Upper lobe of left lung (tissue), 6 donors: ENCODE measurements at regions not wholly inside any gene's neighbourhood (a gene's known extent, or its start where the extent isn't known, plus 50 kb on each side); places are given as distances from the start of the nearest gene placed in this dataset.

Experiments used
- ATAC-seq, 2 donors: fragments of 200-7000 bp; cut with Tn5 transposase; one replicate each; pipeline ENCODE4 v1.9.1; 2022; ENCODE audit warnings: mild to moderate bottlenecking in 2 of 2, moderate library complexity in 2 of 2; ENCODE audit not compliant: low FRiP score in 2 of 2
- DNase-seq, 2 donors: peaks; one replicate each; pipeline ENCODE4 v3.0.0-alpha.2; 2019 to 2020
- H3K27ac ChIP-seq, 4 donors: fragments of 200-600 bp; sonication (generic); one replicate each; pipeline ENCODE4 v1.5.1; 2016 to 2019
- H3K27me3 ChIP-seq, 4 donors: fragments of 200-600 bp; sonication (generic); one replicate each; pipeline ENCODE4 v1.5.1; 2017 to 2019
- H3K36me3 ChIP-seq, 4 donors: fragments of 200-600 bp; sonication (generic); one replicate each; pipeline ENCODE4 v1.5.1; 2016 to 2019
- H3K4me1 ChIP-seq, 4 donors: fragments of 200-600 bp; sonication (generic); one replicate each; pipeline ENCODE4 v1.5.1; 2018 to 2019
- H3K4me3 ChIP-seq, 4 donors: fragments of 200-600 bp; sonication (generic); one replicate each; pipeline ENCODE4 v1.5.1; 2017 to 2019; ENCODE audit warnings: mild to moderate bottlenecking in 2 of 4, moderate library complexity in 1 of 4
- H3K9me3 ChIP-seq, 4 donors: fragments of 200-600 bp; sonication (generic); one replicate each; pipeline ENCODE4 v1.5.1; 2018 to 2019
- CTCF ChIP-seq, 6 experiments: fragments of 450-650 bp in 4 of 6; fragments of 200-600 bp in 2 of 6; sonication (generic) in 2 of 6; IDR thresholded peaks; one replicate each; pipeline ENCODE4 v1.5.1; 2016 to 2019; ENCODE audit warnings: antibody characterized with exemption in 6 of 6
- EP300 ChIP-seq, 4 donors: sonication (generic); formaldehyde crosslinking; IDR thresholded peaks; one replicate each; pipeline ENCODE4 v1.5.1; 2017; ENCODE audit warnings: antibody characterized with exemption in 4 of 4, control low read depth in 2 of 4
- POLR2A ChIP-seq, 4 donors: fragments of 450-650 bp; IDR thresholded peaks; one replicate each; pipeline ENCODE4 v1.5.1; 2016 to 2017; ENCODE audit warnings: antibody characterized with exemption in 4 of 4, mild to moderate bottlenecking in 2 of 4
- POLR2AphosphoS5 ChIP-seq, 2 donors: sonication (generic); formaldehyde crosslinking; IDR thresholded peaks; one replicate each; pipeline ENCODE4 v1.5.1; 2017; ENCODE audit warnings: antibody characterized with exemption in 2 of 2
- WGBS, 2 donors: methylation state at CpG; one replicate each; pipeline ENCODE4 v1.1.5; 2017 to 2018; 5-methylcytosine and 5-hydroxymethylcytosine counted together
- donor health status: DM: no; HTN: no; CAD: no; lungs with moderate emphysema.
- donor health status: DM: no; HTN: yes; CAD: no; lungs with severe emphysema.

GRCh38 chr3:38916706-38917105, 100.7 kb upstream of the SCN10A start:
- WGBS, 2 donors: 78 to 90% methylated on average over 1 of the region's 1 CpG
- Histone ChIP-seq H3K27me3 (no peaks in the 10 kb centered on the region), H3K27ac (no peak overlapping the region), H3K36me3 (no peaks in the 10 kb centered on the region), H3K9me3 (no peaks in the 10 kb centered on the region), H3K4me1 (no peaks in the 10 kb centered on the region), H3K4me3 (no peak overlapping the region)
- TF ChIP-seq EP300 (IDR thresholded peaks at IDR 0.05): no peak
- TF ChIP-seq POLR2AphosphoS5 (IDR thresholded peaks at IDR 0.05): no peak
- TF ChIP-seq CTCF (IDR thresholded peaks at IDR 0.05): no peak
- TF ChIP-seq POLR2A (IDR thresholded peaks at IDR 0.05): no peak
- ATAC-seq (no peak), DNase-seq (no peak)

GRCh38 chr3:38907426-38907825, 91.4 kb upstream of the SCN10A start:
- H3K27me3 ChIP-seq: no peaks in the 10 kb centered on the region
- DNase-seq: no peak
- no peaks in the 10 kb centered on the region for H3K4me1 ChIP-seq
- no peaks in the 10 kb centered on the region for H3K9me3 ChIP-seq
- H3K4me3 ChIP-seq: no peak overlapping the region
- whole genome bisulfite sequencing, 2 donors: 64 to 69% methylated on average over 1 of the region's 1 CpG
- H3K27ac ChIP-seq: no peak overlapping the region
- no peak for ATAC-seq
- H3K36me3 ChIP-seq: no peaks in the 10 kb centered on the region
- TF ChIP-seq CTCF (IDR thresholded peaks at IDR 0.05) (no peak), EP300 (IDR thresholded peaks at IDR 0.05) (no peak), POLR2A (IDR thresholded peaks at IDR 0.05) (no peak), POLR2AphosphoS5 (IDR thresholded peaks at IDR 0.05) (no peak)

GRCh38 chr3:38890426-38890825, 74.4 kb upstream of the SCN10A start:
- WGBS, 2 donors: 79 to 83% methylated on average over 4 of the region's 4 CpGs
- Histone ChIP-seq H3K4me1 (no peaks in the 10 kb centered on the region), H3K27me3 (no peaks in the 10 kb centered on the region), H3K4me3 (no peak overlapping the region), H3K36me3 (no peaks in the 10 kb centered on the region), H3K27ac (no peak overlapping the region), H3K9me3 (no peaks in the 10 kb centered on the region)
- DNase-seq: no peak
- no peak for ATAC-seq
- TF ChIP-seq CTCF (IDR thresholded peaks at IDR 0.05) (no peak), EP300 (IDR thresholded peaks at IDR 0.05) (no peak), POLR2A (IDR thresholded peaks at IDR 0.05) (no peak), POLR2AphosphoS5 (IDR thresholded peaks at IDR 0.05) (no peak)

- ATAC-seq (no peak), DNase-seq (no peak)
- no peaks in the 10 kb centered on the region for H3K4me1 ChIP-seq
- no peaks in the 10 kb centered on the region for H3K9me3 ChIP-seq
- no peak overlapping the region for H3K4me3 ChIP-seq
- no peaks in the 10 kb centered on the region for H3K27me3 ChIP-seq
- no peak overlapping the region for H3K27ac ChIP-seq
- H3K36me3 ChIP-seq: no peaks in the 10 kb centered on the region
- TF ChIP-seq EP300 (IDR thresholded peaks at IDR 0.05): no peak
- TF ChIP-seq POLR2A (IDR thresholded peaks at IDR 0.05): no peak
- TF ChIP-seq POLR2AphosphoS5 (IDR thresholded peaks at IDR 0.05): no peak
- no peak for TF ChIP-seq CTCF (IDR thresholded peaks at IDR 0.05)
Observed at GRCh38 chr3:38878646-38879045, 62.6 kb upstream of the SCN10A start.
